A673 (cell line): ENCODE measurements at regions not wholly inside any gene's neighbourhood (a gene's known extent, or its start where the extent isn't known, plus 50 kb on each side); places are given as distances from the start of the nearest gene placed in this dataset.

Experiments
- CTCF ChIP-seq: fragments of 300-800, 200-600 bp; sonication (generic); conservative IDR thresholded peaks from 2 replicates; pipeline ENCODE4 v1.5.1; 2017; ENCODE audit warnings: low read depth, mild to moderate bottlenecking, antibody characterized with exemption, low read length, moderate library complexity, mixed read lengths
- EZH2 ChIP-seq: fragments of 200-600 bp; sonication (generic); IDR thresholded peaks from 2 replicates; pipeline ENCODE4 v1.6.1; 2017; ENCODE audit warnings: borderline replicate concordance, low read depth, mild to moderate bottlenecking, mixed read lengths, antibody characterized with exemption, low read length; ENCODE audit not compliant: poor library complexity, severe bottlenecking

GRCh38 chr12:75848431-75848925 is 183.1 kb downstream of the PHLDA1 start:
- TF ChIP-seq EZH2 (no peak), CTCF (no peak)
